ENCODE measurements at regions not wholly inside any gene's neighbourhood (a gene's known extent, or its start where the extent isn't known, plus 50 kb on each side); places are given as distances from the start of the nearest gene placed in this dataset.
"Not testable (repeated sequence)": the region's sequence is repeated elsewhere in the genome, so short reads cannot be mapped to it uniquely, and the experiment has no call there.

DNA sequence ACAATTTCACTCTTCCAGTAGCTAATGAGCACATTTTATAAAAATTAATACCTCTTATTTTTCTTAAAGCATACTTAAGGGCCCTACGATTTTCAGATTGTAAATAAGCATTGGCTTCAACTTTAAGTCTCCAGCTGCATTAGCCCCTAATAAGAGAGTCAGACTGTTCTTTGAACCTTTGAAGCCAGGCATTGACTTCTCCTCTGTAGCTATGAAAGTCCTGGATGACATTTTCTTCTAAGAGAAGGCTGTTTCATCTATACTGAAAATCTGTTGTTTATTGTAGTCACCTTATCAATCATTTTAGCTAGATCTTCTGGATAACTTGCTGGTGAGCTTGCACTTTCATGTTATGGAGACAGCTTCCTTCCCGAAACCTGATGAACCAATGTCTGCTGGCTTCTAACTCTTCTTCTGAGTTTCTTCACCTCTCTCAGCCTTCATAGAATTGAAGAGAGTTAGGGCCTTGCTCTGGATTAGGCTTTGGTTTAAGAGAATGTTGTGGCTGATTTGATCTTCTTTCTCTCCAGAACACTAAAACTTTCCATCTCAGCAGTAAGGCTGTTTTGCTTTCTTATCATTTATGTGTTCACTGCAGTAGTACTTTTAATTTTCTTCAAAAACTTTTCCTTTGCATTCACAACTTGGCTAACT lies 377.1 kb upstream of the RGS6 start:
- no peaks in the 10 kb centered on the region for H3K36me3 ChIP-seq (replicated peaks)
- in situ Hi-C loops (cut with HindIII; ENCODE audit: low pct_ligation_motif_present, low sequenced_read_pairs), result no loop called here
- no peak overlapping the region for H3K27ac ChIP-seq
- no peaks in the 10 kb centered on the region for H3K27me3 ChIP-seq (replicated peaks)
- DNase-seq, result no peak
- H3K4me3 ChIP-seq (ENCODE audit: low read depth, low read length), result no peak overlapping the region
- TF ChIP-seq, protein P1, sequence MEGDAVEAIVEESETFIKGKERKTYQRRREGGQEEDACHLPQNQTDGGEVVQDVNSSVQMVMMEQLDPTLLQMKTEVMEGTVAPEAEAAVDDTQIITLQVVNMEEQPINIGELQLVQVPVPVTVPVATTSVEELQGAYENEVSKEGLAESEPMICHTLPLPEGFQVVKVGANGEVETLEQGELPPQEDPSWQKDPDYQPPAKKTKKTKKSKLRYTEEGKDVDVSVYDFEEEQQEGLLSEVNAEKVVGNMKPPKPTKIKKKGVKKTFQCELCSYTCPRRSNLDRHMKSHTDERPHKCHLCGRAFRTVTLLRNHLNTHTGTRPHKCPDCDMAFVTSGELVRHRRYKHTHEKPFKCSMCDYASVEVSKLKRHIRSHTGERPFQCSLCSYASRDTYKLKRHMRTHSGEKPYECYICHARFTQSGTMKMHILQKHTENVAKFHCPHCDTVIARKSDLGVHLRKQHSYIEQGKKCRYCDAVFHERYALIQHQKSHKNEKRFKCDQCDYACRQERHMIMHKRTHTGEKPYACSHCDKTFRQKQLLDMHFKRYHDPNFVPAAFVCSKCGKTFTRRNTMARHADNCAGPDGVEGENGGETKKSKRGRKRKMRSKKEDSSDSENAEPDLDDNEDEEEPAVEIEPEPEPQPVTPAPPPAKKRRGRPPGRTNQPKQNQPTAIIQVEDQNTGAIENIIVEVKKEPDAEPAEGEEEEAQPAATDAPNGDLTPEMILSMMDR (IDR thresholded peaks at IDR 0.05; ENCODE audit: low read depth, low read length, missing control alignments), result no peak

GRCh38 chr14:71555654-71556559 lies 376.3 kb upstream of the RGS6 start:
- in situ Hi-C loops (cut with HindIII; ENCODE audit: low pct_ligation_motif_present, low sequenced_read_pairs), result no loop called here

GRCh38 chr14:71556730-71557129 lies 375.5 kb upstream of the RGS6 start:
- H3K27ac ChIP-seq, result no peak overlapping the region
- no peaks in the 10 kb centered on the region for H3K36me3 ChIP-seq (replicated peaks)
- H3K4me3 ChIP-seq (ENCODE audit: low read depth, low read length), result no peak overlapping the region
- TF ChIP-seq, protein P1 (IDR thresholded peaks at IDR 0.05; ENCODE audit: low read depth, low read length, missing control alignments), result no peak
- DNase-seq, result no peak
- H3K27me3 ChIP-seq (replicated peaks), result no peaks in the 10 kb centered on the region
- in situ Hi-C loops (cut with HindIII; ENCODE audit: low pct_ligation_motif_present, low sequenced_read_pairs), result no loop called here

More at GRCh38 chr14:71555654-71556559, 376.3 kb upstream of the RGS6 start:
- DNase-seq, result no peak
- Histone ChIP-seq H3K36me3 (replicated peaks) (no peaks in the 10 kb centered on the region), H3K27me3 (replicated peaks) (no peaks in the 10 kb centered on the region), H3K27ac (no peak overlapping the region), H3K4me3 (ENCODE audit: low read depth, low read length) (no peak overlapping the region)
- TF ChIP-seq, protein P1 (IDR thresholded peaks at IDR 0.05; ENCODE audit: low read depth, low read length, missing control alignments), result no peak

GRCh38 chr14:71557351-71557750 lies 374.9 kb upstream of the RGS6 start:
- no peak for DNase-seq
- H3K27me3 ChIP-seq (replicated peaks), result no peaks in the 10 kb centered on the region
- H3K27ac ChIP-seq, result no peak overlapping the region
- in situ Hi-C loops (cut with HindIII; ENCODE audit: low pct_ligation_motif_present, low sequenced_read_pairs), result no loop called here
- no peaks in the 10 kb centered on the region for H3K36me3 ChIP-seq (replicated peaks)
- H3K4me3 ChIP-seq (ENCODE audit: low read depth, low read length), result no peak overlapping the region
- TF ChIP-seq, protein P1 (IDR thresholded peaks at IDR 0.05; ENCODE audit: low read depth, low read length, missing control alignments), result no peak

- DNase-seq; H3K4me3 ChIP-seq (ENCODE audit: low read depth, low read length); in situ Hi-C loops (cut with HindIII; ENCODE audit: low pct_ligation_motif_present, low sequenced_read_pairs); H3K27me3 ChIP-seq (replicated peaks); H3K36me3 ChIP-seq (replicated peaks); H3K27ac ChIP-seq: not testable (repeated sequence)
Measured at GRCh38 chr14:71558943-71559342, 373.3 kb upstream of the RGS6 start.

DNA sequence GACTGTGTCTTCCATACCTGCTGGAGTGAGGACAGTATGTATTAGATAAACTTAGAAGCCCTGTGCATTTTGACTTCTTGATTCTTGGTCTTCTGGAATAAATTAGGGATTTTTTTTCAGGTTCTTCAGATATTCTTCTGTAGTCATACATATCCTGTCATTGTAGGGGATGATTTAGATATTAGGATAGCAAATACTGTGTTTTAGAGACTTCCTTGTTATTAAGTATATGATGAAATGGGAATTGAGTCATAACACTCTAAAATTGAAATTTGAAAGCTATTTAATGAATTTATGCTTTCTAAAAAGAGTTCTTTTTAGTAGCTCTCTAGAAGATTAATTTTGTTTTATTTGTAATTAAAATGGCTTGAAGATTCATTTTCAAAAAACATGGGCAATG lies 371.5 kb upstream of the RGS6 start:
- DNase-seq, result no peak
- H3K27ac ChIP-seq, result no peak overlapping the region
- H3K27me3 ChIP-seq (replicated peaks), result no peaks in the 10 kb centered on the region
- H3K36me3 ChIP-seq (replicated peaks), result no peaks in the 10 kb centered on the region
- TF ChIP-seq, protein P1 (IDR thresholded peaks at IDR 0.05; ENCODE audit: low read depth, low read length, missing control alignments), result no peak
- in situ Hi-C loops (cut with HindIII; ENCODE audit: low pct_ligation_motif_present, low sequenced_read_pairs), result no loop called here
- no peak overlapping the region for H3K4me3 ChIP-seq (ENCODE audit: low read depth, low read length)

Measured in brain microvascular endothelial cell (primary cell).